ENCODE measurements at regions not wholly inside any gene's neighbourhood (a gene's known extent, or its start where the extent isn't known, plus 50 kb on each side); places are given as distances from the start of the nearest gene placed in this dataset.
"Not testable (repeated sequence)": the region's sequence is repeated elsewhere in the genome, so short reads cannot be mapped to it uniquely, and the experiment has no call there.

GRCh38 chr4:123649250-123649644 is 252.7 kb downstream of the SPRY1 start:
- DNase-seq, result peak; percentile 41

GRCh38 chr4:123649645-123650391 is 253.2 kb downstream of the SPRY1 start:
- peak; percentile 73 for DNase-seq

- no peak for DNase-seq
Observed at GRCh38 chr4:123651066-123651465, 254.5 kb downstream of the SPRY1 start.

DNA sequence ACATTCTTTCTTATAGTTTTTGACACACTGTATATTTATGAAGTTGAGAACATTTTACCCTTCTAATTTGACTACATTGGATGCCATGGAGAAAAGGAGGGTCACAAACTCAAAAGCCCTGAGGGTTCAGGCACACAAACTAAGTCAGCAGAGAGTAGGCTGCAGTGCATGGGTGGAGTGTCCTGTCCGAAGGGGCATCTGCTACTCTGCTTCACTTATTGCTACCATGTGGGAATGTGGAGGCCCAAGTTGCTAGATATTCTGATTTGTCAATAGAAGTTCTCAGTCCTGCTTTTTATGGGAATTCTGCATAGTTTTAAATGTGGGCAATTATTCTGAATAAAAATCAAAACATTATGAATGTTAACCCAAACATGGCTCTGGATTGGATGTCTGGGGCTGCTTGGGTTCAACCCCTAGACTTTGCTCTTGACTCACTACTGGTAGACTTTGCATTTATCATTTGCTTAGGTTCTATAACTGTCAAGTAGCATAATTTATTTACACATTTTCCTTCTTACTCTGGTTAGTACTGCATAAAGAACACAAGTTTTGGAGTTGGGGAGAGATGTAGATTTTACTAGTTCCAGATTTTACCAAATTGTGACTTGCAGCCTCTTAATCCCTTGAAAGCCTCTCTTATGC is 255.1 kb downstream of the SPRY1 start:
- no peak for DNase-seq

DNA sequence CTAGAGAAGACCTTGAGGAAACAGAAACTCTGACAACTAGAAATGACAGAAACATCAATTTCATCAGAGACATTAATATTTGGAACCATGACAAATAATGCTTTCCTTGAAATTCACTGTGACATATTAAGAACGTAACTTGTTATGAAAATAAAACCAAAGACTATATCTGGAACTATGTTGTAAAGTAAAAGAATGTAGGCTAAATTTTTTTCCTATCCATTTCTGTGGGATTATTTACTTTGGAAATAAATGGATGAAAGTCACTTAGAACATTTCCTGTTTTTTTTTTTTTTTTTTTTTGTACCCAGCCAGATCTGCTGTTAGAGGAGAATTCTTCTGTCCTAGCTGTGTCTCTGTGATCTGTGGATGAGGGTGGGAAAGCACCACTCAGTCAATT is 255.9 kb downstream of the SPRY1 start:
- no peak for DNase-seq

DNA sequence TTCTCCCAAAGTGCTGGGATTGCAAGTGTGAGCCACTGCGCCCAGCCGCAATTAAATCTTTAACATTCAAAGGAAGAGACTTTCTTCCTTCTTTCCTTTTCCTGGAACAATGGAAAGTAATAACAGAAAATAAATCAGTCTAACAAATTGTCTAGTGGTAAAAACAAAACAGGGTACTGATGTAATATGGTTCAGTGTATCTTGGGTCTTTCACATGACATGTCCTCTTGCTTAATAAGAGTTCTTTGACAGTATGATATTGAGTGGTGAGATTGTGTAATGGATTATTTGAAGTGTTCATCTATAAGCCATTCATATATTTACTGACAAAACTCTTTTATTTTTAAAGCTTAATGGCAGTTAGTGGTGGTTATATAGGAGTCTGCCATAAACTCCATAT is 256.6 kb downstream of the SPRY1 start:
- no peak for DNase-seq

DNA sequence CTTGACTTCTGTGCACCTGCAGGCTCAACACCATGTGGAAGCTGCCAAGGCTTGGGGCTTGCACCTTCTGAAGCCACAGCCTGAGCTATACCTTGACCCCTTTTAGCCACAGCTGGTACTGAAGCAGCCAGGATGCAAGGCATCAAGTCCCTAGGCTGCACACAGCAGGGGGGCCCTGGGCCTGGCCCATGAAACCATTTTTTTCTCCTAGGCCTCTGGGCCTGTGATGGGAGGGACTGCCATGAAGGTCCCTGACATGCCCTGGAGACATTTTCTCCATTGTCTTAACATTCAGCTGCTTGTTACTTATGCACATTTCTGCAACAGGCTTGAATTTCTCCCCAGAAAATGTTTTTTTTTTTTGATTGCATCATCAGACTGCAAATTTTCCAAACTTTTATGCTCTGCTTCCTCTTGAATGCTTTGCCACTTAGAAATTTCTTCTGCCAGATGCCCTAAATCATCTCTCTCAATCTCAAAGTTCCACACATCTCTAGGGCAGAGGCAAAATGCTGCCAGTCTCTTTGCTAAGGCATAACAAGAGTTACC is 260.2 kb downstream of the SPRY1 start:
- not testable (repeated sequence) for DNase-seq

- DNase-seq, result not testable (repeated sequence)
Observed at GRCh38 chr4:123657606-123658005, 261.0 kb downstream of the SPRY1 start.

DNA sequence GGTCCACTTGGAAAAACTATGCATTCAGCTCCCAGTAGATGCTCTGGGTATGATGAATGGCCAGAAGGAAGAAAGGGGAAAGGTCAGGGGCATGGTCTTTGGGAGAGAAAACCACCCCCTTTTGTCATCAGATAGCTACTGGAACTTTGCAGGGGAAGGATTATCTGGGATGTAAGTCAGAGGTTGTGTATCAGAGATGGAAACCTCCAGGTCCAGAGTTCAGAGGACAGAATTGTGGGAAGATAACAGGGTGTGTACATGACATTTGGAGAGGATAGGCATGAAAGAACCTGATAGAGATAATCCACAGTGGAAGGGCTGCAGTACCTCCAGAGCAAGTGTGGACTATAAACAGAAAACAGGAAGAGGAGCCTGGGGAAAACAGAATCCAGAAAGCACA is 262.7 kb downstream of the SPRY1 start:
- no peak for DNase-seq

DNA sequence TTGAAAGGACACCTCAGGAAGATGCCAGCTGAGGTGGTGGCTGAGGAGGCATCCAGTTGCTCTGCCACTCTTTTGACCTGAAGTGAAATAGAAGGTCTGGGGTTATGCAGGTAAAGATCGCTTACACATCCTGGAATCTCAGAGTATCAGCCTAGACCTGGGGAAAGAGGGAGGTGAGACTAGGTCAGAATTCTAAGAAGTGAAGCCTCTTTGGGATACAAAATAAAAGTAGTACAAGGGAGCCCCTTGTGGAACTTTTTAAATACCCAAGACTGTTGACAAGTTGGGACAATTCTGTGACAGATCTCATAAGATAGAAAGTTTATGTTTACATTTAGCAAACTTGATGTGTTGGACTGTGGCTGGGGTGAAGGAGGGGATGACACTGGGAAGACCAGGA is 263.1 kb downstream of the SPRY1 start:
- DNase-seq, result no peak

- no peak for DNase-seq
Observed at GRCh38 chr4:123661080-123661737, 264.6 kb downstream of the SPRY1 start.

GRCh38 chr4:123662827-123663226 is 266.2 kb downstream of the SPRY1 start:
- no peak for DNase-seq

DNA sequence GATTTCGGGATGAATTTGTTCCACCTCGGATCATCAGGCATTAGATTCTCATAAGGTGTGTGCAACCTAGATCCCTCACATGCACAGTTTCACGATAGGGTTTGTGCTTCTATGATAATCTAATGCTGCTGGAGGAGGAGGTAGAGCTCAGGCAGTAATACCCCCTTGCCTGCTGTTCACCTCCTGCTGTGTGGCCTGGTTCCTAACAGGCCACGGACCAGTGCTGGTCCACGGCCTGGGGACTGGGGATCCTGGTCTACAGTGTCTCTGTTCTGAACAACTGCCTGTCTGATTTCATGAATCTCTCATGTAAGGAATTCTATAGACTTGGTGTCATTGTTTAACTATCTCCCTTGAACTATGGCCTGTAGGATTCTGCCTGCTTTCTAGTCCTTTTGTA is 269.9 kb downstream of the SPRY1 start:
- no peak for DNase-seq

GRCh38 chr4:123667496-123667895 is 270.9 kb downstream of the SPRY1 start:
- no peak for DNase-seq

GRCh38 chr4:123667991-123668390 is 271.4 kb downstream of the SPRY1 start:
- DNase-seq, result no peak

DNA sequence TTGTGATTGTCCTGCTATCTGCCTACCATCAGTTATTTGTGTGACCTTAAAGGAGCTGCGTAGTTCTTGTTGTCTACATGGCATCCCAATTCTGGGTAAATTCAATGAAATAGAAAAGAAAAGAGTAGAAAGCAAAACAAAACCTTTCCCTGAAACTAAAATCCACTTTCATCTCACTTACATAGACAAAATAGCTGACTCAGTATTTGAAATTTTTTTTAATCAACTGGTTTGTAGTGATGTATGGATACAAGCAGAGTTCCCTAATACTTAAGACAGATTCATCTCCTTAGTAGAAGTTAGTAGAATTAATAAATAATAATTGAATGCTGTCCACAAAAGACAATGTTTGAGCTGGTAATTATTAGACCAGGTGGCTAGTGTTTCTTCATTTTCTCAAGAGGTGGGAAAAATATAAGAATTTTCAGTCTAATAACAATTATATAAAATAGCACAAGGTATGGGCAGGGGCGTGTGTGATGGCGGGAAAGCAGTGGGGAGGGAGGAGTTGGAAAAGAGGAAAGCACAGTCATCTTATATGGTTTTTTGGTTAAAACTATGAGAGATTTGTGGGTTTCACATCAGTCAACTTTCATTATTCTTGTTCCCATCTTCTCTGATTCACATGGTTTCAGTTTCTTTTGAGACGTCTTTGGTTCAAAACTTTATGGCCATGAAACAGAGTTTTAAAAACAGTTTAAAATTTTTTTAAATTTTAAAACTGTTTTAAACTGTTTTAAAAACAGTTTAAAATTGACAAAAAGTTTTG is 275.2 kb downstream of the SPRY1 start:
- DNase-seq, result no peak

DNA sequence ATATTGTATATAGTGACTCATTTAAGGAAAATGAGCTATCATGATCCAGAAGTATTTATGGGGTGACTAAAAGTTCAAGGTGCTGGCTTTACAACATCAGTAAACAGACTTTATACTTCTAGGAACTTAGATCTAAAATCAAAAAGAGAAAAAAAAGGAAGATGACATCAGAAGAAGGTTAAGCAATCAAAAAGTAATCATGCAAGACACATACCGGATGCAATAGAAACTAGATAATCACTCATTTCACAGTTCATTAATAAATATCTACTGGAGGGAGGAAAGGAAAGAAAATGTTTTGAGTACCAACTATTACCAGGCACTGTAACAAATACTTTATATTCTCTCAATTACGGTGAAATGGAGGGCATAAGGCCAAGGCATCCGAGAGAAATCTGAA is 276.4 kb downstream of the SPRY1 start:
- DNase-seq, result no peak

GRCh38 chr4:123673971-123674370 is 277.4 kb downstream of the SPRY1 start:
- DNase-seq, result no peak

GRCh38 chr4:123674762-123675465 is 278.3 kb downstream of the SPRY1 start:
- no peak for DNase-seq

DNA sequence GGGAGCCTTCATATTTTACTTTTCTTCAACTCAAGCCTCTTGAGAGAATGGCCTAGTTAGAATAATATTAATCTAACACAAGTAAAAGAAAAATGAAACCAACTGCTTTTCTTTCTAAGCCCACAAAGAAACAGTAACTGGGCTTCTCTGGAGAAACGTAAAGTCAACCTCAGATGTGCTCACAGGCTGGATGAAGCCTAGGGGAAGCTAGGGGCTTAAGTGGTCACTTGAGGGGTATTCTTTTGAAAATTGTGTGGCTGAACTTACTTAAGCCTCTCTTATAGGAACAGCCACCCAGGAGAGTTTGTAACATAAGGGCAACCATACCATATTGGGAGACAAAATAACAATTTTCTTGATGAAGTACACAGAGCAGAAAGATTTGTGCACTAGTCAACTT is 279.0 kb downstream of the SPRY1 start:
- no peak for DNase-seq

GRCh38 chr4:123676071-123676889 is 279.7 kb downstream of the SPRY1 start:
- DNase-seq, result no peak
